SU-DHL-6 (cell line): ENCODE measurements at regions not wholly inside any gene's neighbourhood (a gene's known extent, or its start where the extent isn't known, plus 50 kb on each side); places are given as distances from the start of the nearest gene placed in this dataset.

Experiments
- H2AFZ ChIP-seq: fragments of 200-600 bp; sonication (generic); 2 replicates; pipeline ENCODE4 v1.6.1; 2014; ENCODE audit warnings: low read depth, mild to moderate bottlenecking, moderate library complexity, mixed read lengths, antibody characterized with exemption, low read length; ENCODE audit not compliant: severe bottlenecking
- H3F3A ChIP-seq: fragments of 200-600 bp; shearing (Covaris generic); 2 replicates; pipeline ENCODE4 v1.6.0; 2016; ENCODE audit warnings: antibody characterized with exemption, mild to moderate bottlenecking; ENCODE audit not compliant: insufficient read depth
- H3K27ac ChIP-seq: fragments of 200-600 bp; sonication (generic); 2 replicates; pipeline ENCODE4 v1.5.1; 2016; ENCODE audit warnings: low read depth, mild to moderate bottlenecking, low read length, moderate library complexity, mixed read lengths
- H3K27me3 ChIP-seq: fragments of 200-600 bp; sonication (generic), shearing (Covaris generic); 2 replicates; pipeline ENCODE4 v1.6.0; 2014; ENCODE audit warnings: mild to moderate bottlenecking, low read length
- H3K36me3 ChIP-seq: fragments of 200-600 bp; sonication (generic); 2 replicates; pipeline ENCODE4 v1.6.1; 2014; ENCODE audit warnings: mild to moderate bottlenecking, low read length, mixed read lengths
- H3K4me2 ChIP-seq: fragments of 300-600, 200-600 bp; shearing (Covaris generic), sonication (generic); 2 replicates; pipeline ENCODE4 v1.6.0; 2014; ENCODE audit warnings: low read length, low read depth, mild to moderate bottlenecking; ENCODE audit not compliant: poor library complexity, severe bottlenecking
- H3K4me3 ChIP-seq: fragments of 200-600 bp; sonication (generic); 2 replicates; pipeline ENCODE4 v1.5.1; 2014; ENCODE audit warnings: antibody characterized with exemption, low read length, mild to moderate bottlenecking, mixed read lengths; ENCODE audit not compliant: insufficient read depth, poor library complexity, severe bottlenecking
- H3K79me2 ChIP-seq: fragments of 200-600 bp; sonication (generic); 2 replicates; pipeline ENCODE4 v1.6.1; 2014; ENCODE audit warnings: mild to moderate bottlenecking, low read length, moderate library complexity; ENCODE audit not compliant: insufficient read depth
- H3K9ac ChIP-seq: fragments of 200-600 bp; sonication (generic); 2 replicates; pipeline ENCODE4 v1.7.0; 2014; ENCODE audit warnings: mild to moderate bottlenecking, low read length
- H3K9me2 ChIP-seq: fragments of 200-600 bp; sonication (generic); replicated peaks from 2 replicates; pipeline ENCODE4 v1.6.1; 2014; ENCODE audit warnings: low read length; ENCODE audit not compliant: insufficient read depth
- H3K9me3 ChIP-seq: fragments of 200-600 bp; sonication (generic); 2 replicates; pipeline ENCODE4 v1.6.1; 2014; ENCODE audit warnings: low read length, mixed read lengths; ENCODE audit not compliant: insufficient read depth
- H4K20me1 ChIP-seq: fragments of 200-600 bp; sonication (generic); 2 replicates; pipeline ENCODE4 v1.6.1; 2014; ENCODE audit warnings: low read depth, mild to moderate bottlenecking, antibody characterized with exemption, low read length, moderate library complexity, mixed read lengths
- EZH2phosphoT487 ChIP-seq: fragments of 200-600 bp; sonication (generic), shearing (Covaris generic); conservative IDR thresholded peaks from 2 replicates; pipeline ENCODE4 v1.6.1; 2018; ENCODE audit warnings: mild to moderate bottlenecking, antibody characterized with exemption, low read length, moderate library complexity, mixed read lengths
- TF ChIP-seq, protein P1 (sequence below): fragments of 200-600 bp; sonication (generic); IDR thresholded peaks from one replicate; pipeline ENCODE4 v1.5.1; 2017; ENCODE audit warnings: antibody characterized with exemption, mild to moderate bottlenecking, low read length, moderate library complexity; ENCODE audit not compliant: insufficient read depth, poor library complexity, severe bottlenecking

GRCh38 chrX:40863671-40864070 is 128.3 kb upstream of the MED14 start:
- Histone ChIP-seq H3K4me3 (no peak overlapping the region), H2AFZ (no peak overlapping the region), H3K9ac (no peak overlapping the region), H3K27ac (no peak overlapping the region), H3K36me3 (no peaks in the 10 kb centered on the region), H3K27me3 (no peaks in the 10 kb centered on the region), H3K79me2 (no peaks in the 10 kb centered on the region), H3K4me2 (no peak overlapping the region), H4K20me1 (no peaks in the 10 kb centered on the region), H3K9me2 (no peaks in the 10 kb centered on the region), H3K9me3 (no peaks in the 10 kb centered on the region), H3F3A (no peaks in the 10 kb centered on the region)
- no peak for TF ChIP-seq EZH2phosphoT487
- TF ChIP-seq, protein P1, sequence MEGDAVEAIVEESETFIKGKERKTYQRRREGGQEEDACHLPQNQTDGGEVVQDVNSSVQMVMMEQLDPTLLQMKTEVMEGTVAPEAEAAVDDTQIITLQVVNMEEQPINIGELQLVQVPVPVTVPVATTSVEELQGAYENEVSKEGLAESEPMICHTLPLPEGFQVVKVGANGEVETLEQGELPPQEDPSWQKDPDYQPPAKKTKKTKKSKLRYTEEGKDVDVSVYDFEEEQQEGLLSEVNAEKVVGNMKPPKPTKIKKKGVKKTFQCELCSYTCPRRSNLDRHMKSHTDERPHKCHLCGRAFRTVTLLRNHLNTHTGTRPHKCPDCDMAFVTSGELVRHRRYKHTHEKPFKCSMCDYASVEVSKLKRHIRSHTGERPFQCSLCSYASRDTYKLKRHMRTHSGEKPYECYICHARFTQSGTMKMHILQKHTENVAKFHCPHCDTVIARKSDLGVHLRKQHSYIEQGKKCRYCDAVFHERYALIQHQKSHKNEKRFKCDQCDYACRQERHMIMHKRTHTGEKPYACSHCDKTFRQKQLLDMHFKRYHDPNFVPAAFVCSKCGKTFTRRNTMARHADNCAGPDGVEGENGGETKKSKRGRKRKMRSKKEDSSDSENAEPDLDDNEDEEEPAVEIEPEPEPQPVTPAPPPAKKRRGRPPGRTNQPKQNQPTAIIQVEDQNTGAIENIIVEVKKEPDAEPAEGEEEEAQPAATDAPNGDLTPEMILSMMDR, result no peak

DNA sequence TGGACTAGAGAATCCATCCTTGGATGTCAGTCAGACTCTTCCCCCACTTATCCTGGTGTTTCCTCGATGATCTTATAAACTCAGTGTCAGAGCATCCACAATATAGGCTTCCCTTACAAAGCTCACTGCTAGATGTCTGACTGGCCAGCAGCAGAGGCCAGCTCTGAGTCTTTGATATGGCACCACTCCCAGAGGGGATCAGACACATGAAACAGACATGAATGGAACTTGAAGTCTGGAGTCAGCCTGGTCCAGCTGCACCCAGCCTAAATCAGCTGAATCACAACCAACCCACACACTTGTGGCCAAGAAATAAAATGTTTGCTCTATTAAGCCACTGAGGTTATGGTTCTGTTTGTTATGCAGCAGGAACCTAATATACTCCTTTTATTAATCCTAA is 129.6 kb upstream of the MED14 start:
- Histone ChIP-seq H3K9ac (no peak overlapping the region), H3K79me2 (no peaks in the 10 kb centered on the region), H3K4me2 (no peak overlapping the region), H3K27me3 (no peaks in the 10 kb centered on the region), H4K20me1 (no peaks in the 10 kb centered on the region), H3K27ac (no peak overlapping the region), H3K9me3 (no peaks in the 10 kb centered on the region), H3F3A (no peaks in the 10 kb centered on the region), H3K4me3 (no peak overlapping the region), H3K36me3 (no peaks in the 10 kb centered on the region), H2AFZ (no peak overlapping the region), H3K9me2 (no peaks in the 10 kb centered on the region)
- no peak for TF ChIP-seq EZH2phosphoT487
- TF ChIP-seq, protein P1, result no peak

GRCh38 chrX:40866893-40867292 is 131.6 kb upstream of the MED14 start:
- Histone ChIP-seq H3K9me3 (no peaks in the 10 kb centered on the region), H3K79me2 (no peaks in the 10 kb centered on the region), H3K36me3 (no peaks in the 10 kb centered on the region), H3K9me2 (no peaks in the 10 kb centered on the region), H2AFZ (no peak overlapping the region), H3K4me2 (no peak overlapping the region), H3K27ac (no peak overlapping the region), H3K27me3 (no peaks in the 10 kb centered on the region), H4K20me1 (no peaks in the 10 kb centered on the region), H3K4me3 (no peak overlapping the region), H3K9ac (no peak overlapping the region), H3F3A (no peaks in the 10 kb centered on the region)
- no peak for TF ChIP-seq EZH2phosphoT487
- TF ChIP-seq, protein P1, result no peak
